ENCODE measurements at regions not wholly inside any gene's neighbourhood (a gene's known extent, or its start where the extent isn't known, plus 50 kb on each side); places are given as distances from the start of the nearest gene placed in this dataset.

DNA sequence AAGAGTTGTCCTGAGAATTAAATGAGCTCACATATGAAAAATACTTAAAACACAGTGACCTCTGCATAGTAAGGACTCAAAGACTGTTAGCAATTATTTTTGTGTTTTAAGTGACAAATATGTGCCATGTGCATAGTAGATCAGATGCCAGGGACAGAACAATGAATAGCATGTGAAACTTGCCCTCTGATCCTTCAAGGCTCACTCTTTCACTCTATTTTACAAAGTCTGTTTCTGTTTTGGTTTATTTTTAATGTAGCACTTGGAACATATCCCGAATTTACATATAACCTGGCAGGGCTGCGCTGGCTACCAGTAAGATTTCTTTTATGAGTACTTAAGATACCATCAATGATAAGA lies 135.5 kb upstream of the TNFAIP3 start:
- Histone ChIP-seq H2BK12ac (ENCODE audit: insufficient read length, low read depth, low read length) (no peak overlapping the region), H3K4ac (ENCODE audit: low read depth, low read length) (no peak overlapping the region), H3K9me3 (ENCODE audit: control insufficient read depth, low read depth, low read length) (no peaks in the 10 kb centered on the region), H2BK20ac (ENCODE audit: low read depth, low read length, poor library complexity, severe bottlenecking) (no peak overlapping the region), H2AFZ (ENCODE audit: low read length) (no peak overlapping the region), H4K8ac (replicated peaks; ENCODE audit: insufficient read length, low read depth, low read length) (no peak overlapping the region), H3K79me2 (ENCODE audit: insufficient read depth, low read length) (no peaks in the 10 kb centered on the region), H3K79me1 (ENCODE audit: insufficient read depth, low read depth, low read length, poor library complexity, severe bottlenecking) (no peaks in the 10 kb centered on the region), H3K56ac (ENCODE audit: insufficient read length, low read depth, low read length) (no peak overlapping the region), H3T11ph (ENCODE audit: low read length) (no peak overlapping the region), H4K20me1 (ENCODE audit: control insufficient read depth, insufficient read depth, insufficient read length) (no peaks in the 10 kb centered on the region), H4K5ac (ENCODE audit: insufficient read length, low read depth, low read length) (no peak overlapping the region), H3K9ac (ENCODE audit: extremely low read depth, insufficient read length, low read length) (no peak overlapping the region), H2AK5ac (ENCODE audit: insufficient read length, low read length) (no peak overlapping the region), H3K23ac (ENCODE audit: insufficient read length, low read depth, low read length) (no peak overlapping the region), H2BK5ac (ENCODE audit: insufficient read length, low read length) (no peak overlapping the region), H3K27ac (ENCODE audit: insufficient read length, low read depth, low read length) (no peak overlapping the region), H3K4me2 (ENCODE audit: insufficient read depth, insufficient read length, low read length) (no peak overlapping the region), H3K14ac (ENCODE audit: insufficient read depth, low read length) (no peak overlapping the region), H3K4me1 (ENCODE audit: insufficient read depth, low read length) (no peaks in the 10 kb centered on the region), H3K27me3 (ENCODE audit: insufficient read depth, low read length) (no peaks in the 10 kb centered on the region), H2BK120ac (ENCODE audit: low read depth, low read length, poor library complexity, severe bottlenecking) (no peak overlapping the region), H3K18ac (ENCODE audit: insufficient read length, low read depth, low read length) (no peak overlapping the region), H2BK15ac (ENCODE audit: low read depth, low read length) (no peak overlapping the region), H4K91ac (ENCODE audit: insufficient read length, low read depth, low read length) (no peak overlapping the region), H3K23me2 (ENCODE audit: insufficient read length, low read depth, low read length, poor library complexity, severe bottlenecking) (no peaks in the 10 kb centered on the region)
- DNase-seq: no peak
- H3K27me3 Mint-ChIP-seq (ENCODE audit: low read depth): no peaks in the 10 kb centered on the region; the same call in 1 of the 2 replicates
- no peaks in the 10 kb centered on the region for H3K9me3 Mint-ChIP-seq
- H3K36me3 Mint-ChIP-seq (ENCODE audit: insufficient read depth in 1 of 3, low read depth in 3 of 3): no peaks in the 10 kb centered on the region
- TF ChIP-seq, protein P1, sequence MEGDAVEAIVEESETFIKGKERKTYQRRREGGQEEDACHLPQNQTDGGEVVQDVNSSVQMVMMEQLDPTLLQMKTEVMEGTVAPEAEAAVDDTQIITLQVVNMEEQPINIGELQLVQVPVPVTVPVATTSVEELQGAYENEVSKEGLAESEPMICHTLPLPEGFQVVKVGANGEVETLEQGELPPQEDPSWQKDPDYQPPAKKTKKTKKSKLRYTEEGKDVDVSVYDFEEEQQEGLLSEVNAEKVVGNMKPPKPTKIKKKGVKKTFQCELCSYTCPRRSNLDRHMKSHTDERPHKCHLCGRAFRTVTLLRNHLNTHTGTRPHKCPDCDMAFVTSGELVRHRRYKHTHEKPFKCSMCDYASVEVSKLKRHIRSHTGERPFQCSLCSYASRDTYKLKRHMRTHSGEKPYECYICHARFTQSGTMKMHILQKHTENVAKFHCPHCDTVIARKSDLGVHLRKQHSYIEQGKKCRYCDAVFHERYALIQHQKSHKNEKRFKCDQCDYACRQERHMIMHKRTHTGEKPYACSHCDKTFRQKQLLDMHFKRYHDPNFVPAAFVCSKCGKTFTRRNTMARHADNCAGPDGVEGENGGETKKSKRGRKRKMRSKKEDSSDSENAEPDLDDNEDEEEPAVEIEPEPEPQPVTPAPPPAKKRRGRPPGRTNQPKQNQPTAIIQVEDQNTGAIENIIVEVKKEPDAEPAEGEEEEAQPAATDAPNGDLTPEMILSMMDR (conservative IDR thresholded peaks at IDR 0.05): no peak
- no peaks in the 10 kb centered on the region for H3K4me1 Mint-ChIP-seq
- no CpG with 5 or more reads among the region's 2 CpGs for WGBS (ENCODE audit: extremely low coverage, insufficient read length, low lambda C conversion rate)
- H3K4me3 Mint-ChIP-seq: no peak overlapping the region
- no peak overlapping the region for H3K27ac Mint-ChIP-seq

All from H9 (cell line).